Caco-2 (cell line): ENCODE measurements at regions not wholly inside any gene's neighbourhood (a gene's known extent, or its start where the extent isn't known, plus 50 kb on each side); places are given as distances from the start of the nearest gene placed in this dataset.

Experiments used
- BruUV-seq: library from RNA; stranded (reverse); fragments of 400-500 nt; replicated peaks from 2 replicates; lab custom pipeline; 2021; lab: Mats Ljungman, UMichigan
- CTCF ChIA-PET: fragments of 300-600 bp; sonication (Branson Sonifier 250); formaldehyde crosslinking; loops from one replicate; lab custom pipeline; 2022; ENCODE audit warnings: antibody characterized with exemption; lab: Charles Lee
- POLR2A ChIA-PET: fragments of 300-600 bp; sonication (Branson Sonifier 250); formaldehyde crosslinking; loops from one replicate; lab custom pipeline; 2022; ENCODE audit warnings: antibody characterized with exemption; lab: Charles Lee
- DNase-seq, 2 experiments: peaks; one replicate each; pipeline versions ENCODE4 v3.0.0 to v3.0.0-alpha.2; 2020 to 2022
- H3K27me3 ChIP-seq: replicated peaks from 2 replicates; pipeline ENCODE4 v1.6.0; 2011; ENCODE audit warnings: low read length; ENCODE audit not compliant: control insufficient read depth, insufficient read depth
- H3K36me3 ChIP-seq: 2 replicates; pipeline ENCODE4 v1.5.1; 2011; ENCODE audit warnings: low read length; ENCODE audit not compliant: control insufficient read depth, insufficient read depth
- H3K4me1 ChIP-seq: fragments of 250-450 bp; sonication (Bioruptor Pico); 2 replicates; pipeline ENCODE4 v1.5.1; 2020; ENCODE audit warnings: mild to moderate bottlenecking
- H3K4me3 ChIP-seq: 2 replicates; pipeline ENCODE4 v1.5.1; 2011; ENCODE audit warnings: low read depth, mild to moderate bottlenecking, control low read depth, low read length
- H3K9me3 ChIP-seq: fragments of 250-450 bp; sonication (Bioruptor Pico); 2 replicates; pipeline ENCODE4 v1.5.1; 2020; ENCODE audit warnings: mild to moderate bottlenecking, moderate library complexity
- H3K27ac Mint-ChIP-seq: one replicate; pipeline ENCODE4 v1.8.0; 2022; ENCODE audit warnings: mixed read lengths; ENCODE audit not compliant: unreplicated experiment
- H3K27me3 Mint-ChIP-seq: one replicate; pipeline ENCODE4 v1.8.0; 2022; ENCODE audit warnings: mixed read lengths; ENCODE audit not compliant: insufficient read depth, unreplicated experiment
- H3K36me3 Mint-ChIP-seq: one replicate; pipeline ENCODE4 v1.8.0; 2022; ENCODE audit warnings: mild to moderate bottlenecking, mixed read lengths; ENCODE audit not compliant: insufficient read depth, unreplicated experiment
- H3K4me1 Mint-ChIP-seq: one replicate; pipeline ENCODE4 v1.8.0; 2022; ENCODE audit warnings: low read depth, mixed read lengths; ENCODE audit not compliant: unreplicated experiment
- H3K4me3 Mint-ChIP-seq: one replicate; pipeline ENCODE4 v1.8.0; 2022; ENCODE audit warnings: mild to moderate bottlenecking, moderate library complexity, mixed read lengths; ENCODE audit not compliant: unreplicated experiment
- H3K9me3 Mint-ChIP-seq: one replicate; pipeline ENCODE4 v1.8.0; 2022; ENCODE audit warnings: mixed read lengths; ENCODE audit not compliant: unreplicated experiment
- CTCF ChIP-seq, 2 experiments: fragments of 200-600 bp in 1 of 2; IDR thresholded peaks; 1 replicate in 1 of 2; 2 replicates in 1 of 2; pipeline versions ENCODE4 v1.5.1 to v1.8.0; 2011 to 2022; ENCODE audit warnings: antibody characterized with exemption in 1 of 2, control low read depth in 1 of 2, inconsistent platforms in 1 of 2, low read depth in 1 of 2, low read length in 1 of 2, mild to moderate bottlenecking in 1 of 2, moderate library complexity in 1 of 2; ENCODE audit not compliant: insufficient read depth in 1 of 2, severe bottlenecking in 1 of 2, unreplicated experiment in 1 of 2
- intact Hi-C: fragments of 100-400 bp; cut with micrococcal nuclease; formaldehyde crosslinking; loops from one replicate; pipeline ENCODE4 v1.10.0; 2022; ENCODE audit not compliant: unreplicated experiment

GRCh38 chr2:144259332-144259731 is 260.6 kb downstream of the ZEB2 start:
- Histone ChIP-seq H3K4me3 (no peak overlapping the region), H3K4me1 (no peaks in the 10 kb centered on the region), H3K9me3 (peaks cover 5% of the 10 kb centered on the region; the same call in 1 of the 2 replicates), H3K36me3 (no peaks in the 10 kb centered on the region), H3K27me3 (no peaks in the 10 kb centered on the region)
- ChIA-PET CTCF (no interaction called here), POLR2A (no interaction called here)
- no peaks in the 10 kb centered on the region for H3K4me1 Mint-ChIP-seq
- no peak for DNase-seq
- H3K27ac Mint-ChIP-seq: no peak overlapping the region
- H3K9me3 Mint-ChIP-seq: peaks cover 32% of the 10 kb centered on the region
- H3K4me3 Mint-ChIP-seq: no peak overlapping the region
- BruUV-seq: no TSS peak
- TF ChIP-seq CTCF (IDR thresholded peaks at IDR 0.05; ENCODE audit: insufficient read depth in 1 of 2, low read depth in 1 of 2, low read length in 1 of 2, severe bottlenecking in 1 of 2, unreplicated experiment in 1 of 2): no peak
- no peaks in the 10 kb centered on the region for H3K27me3 Mint-ChIP-seq
- intact Hi-C loops: no loop called here
- no peaks in the 10 kb centered on the region for H3K36me3 Mint-ChIP-seq

- H3K4me1 Mint-ChIP-seq: no peaks in the 10 kb centered on the region
- no peaks in the 10 kb centered on the region for H3K36me3 Mint-ChIP-seq
- Histone ChIP-seq H3K9me3 (peaks cover 10% of the 10 kb centered on the region; the same call in 1 of the 2 replicates), H3K4me1 (no peaks in the 10 kb centered on the region), H3K36me3 (no peaks in the 10 kb centered on the region), H3K4me3 (no peak overlapping the region), H3K27me3 (no peaks in the 10 kb centered on the region)
- ChIA-PET POLR2A (no interaction called here), CTCF (no interaction called here)
- no peak overlapping the region for H3K27ac Mint-ChIP-seq
- H3K27me3 Mint-ChIP-seq: no peaks in the 10 kb centered on the region
- intact Hi-C loops: no loop called here
- H3K9me3 Mint-ChIP-seq: peaks cover 36% of the 10 kb centered on the region
- no peak overlapping the region for H3K4me3 Mint-ChIP-seq
- TF ChIP-seq CTCF (IDR thresholded peaks at IDR 0.05; ENCODE audit: insufficient read depth in 1 of 2, low read depth in 1 of 2, low read length in 1 of 2, severe bottlenecking in 1 of 2, unreplicated experiment in 1 of 2): no peak
- no peak for DNase-seq
- no TSS peak for BruUV-seq
These were observed 261.8 kb downstream of the ZEB2 start for GRCh38 chr2:144258154-144258553.

GRCh38 chr2:144256996-144257707 is 262.8 kb downstream of the ZEB2 start:
- Mint-ChIP-seq H3K27ac (no peak overlapping the region), H3K36me3 (no peaks in the 10 kb centered on the region), H3K9me3 (peaks cover 42% of the 10 kb centered on the region), H3K4me3 (no peak overlapping the region), H3K27me3 (no peaks in the 10 kb centered on the region), H3K4me1 (no peaks in the 10 kb centered on the region)
- Histone ChIP-seq H3K36me3 (no peaks in the 10 kb centered on the region), H3K27me3 (no peaks in the 10 kb centered on the region), H3K4me3 (no peak overlapping the region), H3K4me1 (no peaks in the 10 kb centered on the region), H3K9me3 (peaks cover 14% of the 10 kb centered on the region; the same call in 1 of the 2 replicates)
- ChIA-PET POLR2A (no interaction called here), CTCF (no interaction called here)
- no peak for DNase-seq
- intact Hi-C loops: no loop called here
- TF ChIP-seq CTCF (IDR thresholded peaks at IDR 0.05; ENCODE audit: insufficient read depth in 1 of 2, low read depth in 1 of 2, low read length in 1 of 2, severe bottlenecking in 1 of 2, unreplicated experiment in 1 of 2): no peak
- no TSS peak for BruUV-seq
